T-cell (primary cell): ENCODE measurements at regions not wholly inside any gene's neighbourhood (a gene's known extent, or its start where the extent isn't known, plus 50 kb on each side); places are given as distances from the start of the nearest gene placed in this dataset.

Source experiments
- ATAC-seq, 4 experiments: fragments of 200-7000 bp in 3 of 4; fragments of 150-1000 bp in 1 of 4; cut with Tn5 transposase; replicated peaks in 1 of 4; 1 replicate in 3 of 4; 2 replicates in 1 of 4; pipeline ENCODE4 v1.10.0; 2021; ENCODE audit warnings: moderate library complexity in 3 of 4, mild to moderate bottlenecking in 2 of 4, moderate number of reproducible peaks in 1 of 4
- CTCF ChIA-PET, 2 donors: fragments of 300-600 bp; sonication (Branson Sonifier 250); formaldehyde crosslinking; loops; one replicate each; lab custom pipeline; 2022; ENCODE audit warnings: antibody characterized with exemption in 2 of 2; lab: Charles Lee
- POLR2A ChIA-PET, 2 donors: fragments of 300-600 bp; sonication (Branson Sonifier 250); formaldehyde crosslinking; loops; one replicate each; lab custom pipeline; 2022; ENCODE audit warnings: antibody characterized with exemption in 2 of 2; lab: Charles Lee
- DNase-seq, 35 experiments: peaks; one replicate each; pipeline versions ENCODE4 v3.0.0 to v3.0.0-alpha.2; 2013 to 2023
- H3K27ac ChIP-seq: one replicate; pipeline ENCODE4 v1.5.1; 2013; ENCODE audit warnings: low read length
- H3K27me3 ChIP-seq, 2 experiments: replicated peaks in 1 of 2; 1 replicate in 1 of 2; 2 replicates in 1 of 2; pipeline versions ENCODE4 v1.6.1 to v1.7.0; 2013; ENCODE audit warnings: low read length in 1 of 2, mixed read lengths in 1 of 2; ENCODE audit not compliant: control insufficient read depth in 2 of 2, insufficient read depth in 2 of 2; ENCODE audit errors: extremely low read depth in 1 of 2
- H3K36me3 ChIP-seq, 2 donors: 1 replicate in 1 of 2; 2 replicates in 1 of 2; pipeline versions ENCODE4 v1.6.1 to v1.7.0; 2013; ENCODE audit warnings: low read length in 1 of 2; ENCODE audit not compliant: control insufficient read depth in 2 of 2, insufficient read depth in 1 of 2; ENCODE audit errors: extremely low read depth in 1 of 2
- H3K4me1 ChIP-seq, 2 experiments: 1 replicate in 1 of 2; 2 replicates in 1 of 2; pipeline versions ENCODE4 v1.6.1 to v1.7.0; 2013; ENCODE audit warnings: low read length in 2 of 2, mixed read lengths in 1 of 2; ENCODE audit not compliant: insufficient read depth in 2 of 2, control insufficient read depth in 1 of 2; ENCODE audit errors: extremely low read depth in 1 of 2
- H3K4me3 ChIP-seq, 2 donors: 1 replicate in 1 of 2; 2 replicates in 1 of 2; pipeline versions ENCODE4 v1.5.1 to v1.7.0; 2013; ENCODE audit warnings: mild to moderate bottlenecking in 2 of 2, low read length in 1 of 2, moderate library complexity in 1 of 2; ENCODE audit not compliant: control insufficient read depth in 1 of 2; ENCODE audit errors: extremely low read depth in 1 of 2
- H3K9me3 ChIP-seq: 2 replicates; pipeline ENCODE4 v1.7.0; 2013
- H3K27ac Mint-ChIP-seq, 2 donors: one replicate each; pipeline ENCODE4 v1.8.0; 2020 to 2021; ENCODE audit warnings: mild to moderate bottlenecking in 2 of 2, mixed read lengths in 2 of 2
- H3K27me3 Mint-ChIP-seq, 2 donors: one replicate each; pipeline ENCODE4 v1.8.0; 2021 to 2022; ENCODE audit warnings: mixed read lengths in 2 of 2
- H3K36me3 Mint-ChIP-seq: one replicate; pipeline ENCODE4 v1.8.0; 2021; ENCODE audit warnings: mixed read lengths
- H3K4me1 Mint-ChIP-seq, 3 donors: one replicate each; pipeline ENCODE4 v1.8.0; 2020 to 2022; ENCODE audit warnings: mixed read lengths in 3 of 3, mild to moderate bottlenecking in 1 of 3
- H3K4me3 Mint-ChIP-seq, 3 donors: one replicate each; pipeline ENCODE4 v1.8.0; 2020 to 2022; ENCODE audit warnings: mild to moderate bottlenecking in 3 of 3, mixed read lengths in 3 of 3, moderate library complexity in 3 of 3
- H3K9me3 Mint-ChIP-seq, 3 donors: one replicate each; pipeline ENCODE4 v1.8.0; 2020 to 2022; ENCODE audit warnings: mixed read lengths in 3 of 3
- WGBS: methylation state at CpG from one replicate; pipeline ENCODE4 v1.1.5; 2013; ENCODE audit warnings: missing lambda C conversion rate; ENCODE audit not compliant: insufficient coverage; 5-methylcytosine and 5-hydroxymethylcytosine counted together

- DNase-seq = no peak
- H3K9me3 Mint-ChIP-seq = peaks cover 4 to 25% (median 11%) of the 10 kb centered on the region in 3 donors
- Histone ChIP-seq H3K9me3 (no peaks in the 10 kb centered on the region), H3K36me3 (no peaks in the 10 kb centered on the region), H3K27me3 (peaks cover 0 to 8% of the 10 kb centered on the region in 2 experiments), H3K27ac (no peak overlapping the region), H3K4me1 (no peaks in the 10 kb centered on the region), H3K4me3 (no peak overlapping the region)
- no peak overlapping the region for H3K4me3 Mint-ChIP-seq
- H3K4me1 Mint-ChIP-seq = no peaks in the 10 kb centered on the region
- CTCF ChIA-PET = no interaction called here
- POLR2A ChIA-PET = no interaction called here
- WGBS = 88% methylated on average over 5 of the region's 7 CpGs
- H3K27ac Mint-ChIP-seq = no peak overlapping the region
- no peaks in the 10 kb centered on the region for H3K36me3 Mint-ChIP-seq
- ATAC-seq = no peak
- H3K27me3 Mint-ChIP-seq = peaks cover 9% of the 10 kb centered on the region in 2 donors
Observed at GRCh38 chr16:86167061-86167460, 268.1 kb downstream of the IRF8 start.

- no peak for ATAC-seq
- H3K27me3 ChIP-seq = peaks cover 0 to 11% of the 10 kb centered on the region in 2 experiments
- Mint-ChIP-seq H3K4me3 (no peak overlapping the region), H3K9me3 (peaks cover under 1 to 13% (median 1%) of the 10 kb centered on the region in 3 donors), H3K36me3 (no peaks in the 10 kb centered on the region), H3K27ac (no peak overlapping the region), H3K4me1 (no peaks in the 10 kb centered on the region), H3K27me3 (peaks cover 14 to 18% of the 10 kb centered on the region in 2 donors)
- no peaks in the 10 kb centered on the region for H3K9me3 ChIP-seq
- no CpG with 5 or more reads among the region's 5 CpGs for WGBS
- no peak overlapping the region for H3K4me3 ChIP-seq
- ChIA-PET POLR2A (no interaction called here), CTCF (no interaction called here)
- H3K27ac ChIP-seq = no peak overlapping the region
- no peaks in the 10 kb centered on the region for H3K4me1 ChIP-seq
- no peak for DNase-seq
- no peaks in the 10 kb centered on the region for H3K36me3 ChIP-seq
Observed at GRCh38 chr16:86170720-86171119, 271.8 kb downstream of the IRF8 start.

GRCh38 chr16:86171329-86171728 lies 272.4 kb downstream of the IRF8 start:
- H3K4me3 ChIP-seq = no peak overlapping the region
- ATAC-seq (no peak), DNase-seq (no peak)
- H3K4me1 ChIP-seq = no peaks in the 10 kb centered on the region
- ChIA-PET CTCF (no interaction called here), POLR2A (no interaction called here)
- no peaks in the 10 kb centered on the region for H3K36me3 ChIP-seq
- Mint-ChIP-seq H3K27ac (no peak overlapping the region), H3K27me3 (peaks cover 17 to 19% of the 10 kb centered on the region in 2 donors), H3K9me3 (peaks cover 0 to 7% (median 0%) of the 10 kb centered on the region in 3 donors), H3K4me1 (no peaks in the 10 kb centered on the region), H3K4me3 (no peak overlapping the region), H3K36me3 (no peaks in the 10 kb centered on the region)
- no peak overlapping the region for H3K27ac ChIP-seq
- WGBS = 86% methylated on average over 2 of the region's 5 CpGs
- peaks cover 0 to 11% of the 10 kb centered on the region in 2 experiments for H3K27me3 ChIP-seq
- no peaks in the 10 kb centered on the region for H3K9me3 ChIP-seq

- H3K4me3 ChIP-seq = no peak overlapping the region
- H3K4me1 ChIP-seq = no peaks in the 10 kb centered on the region
- H3K27me3 ChIP-seq = peaks cover 0 to 11% of the 10 kb centered on the region in 2 experiments
- no peaks in the 10 kb centered on the region for H3K36me3 ChIP-seq
- CTCF ChIA-PET = no interaction called here
- Mint-ChIP-seq H3K36me3 (no peaks in the 10 kb centered on the region), H3K9me3 (no peaks in the 10 kb centered on the region), H3K4me3 (no peak overlapping the region), H3K27me3 (peaks cover 18 to 19% of the 10 kb centered on the region in 2 donors), H3K4me1 (no peaks in the 10 kb centered on the region), H3K27ac (no peak overlapping the region)
- WGBS = no CpG with 5 or more reads among the region's 3 CpGs
- ATAC-seq = no peak
- no peak overlapping the region for H3K27ac ChIP-seq
- DNase-seq = no peak
- POLR2A ChIA-PET = no interaction called here
- no peaks in the 10 kb centered on the region for H3K9me3 ChIP-seq
Observed at GRCh38 chr16:86175816-86176215, 276.9 kb downstream of the IRF8 start.

GRCh38 chr16:86176462-86176861 lies 277.5 kb downstream of the IRF8 start:
- Histone ChIP-seq H3K9me3 (no peaks in the 10 kb centered on the region), H3K27me3 (peaks cover 2 to 10% of the 10 kb centered on the region in 2 experiments), H3K36me3 (no peaks in the 10 kb centered on the region), H3K27ac (no peak overlapping the region), H3K4me3 (no peak overlapping the region), H3K4me1 (no peaks in the 10 kb centered on the region)
- Mint-ChIP-seq H3K36me3 (no peaks in the 10 kb centered on the region), H3K27ac (no peak overlapping the region), H3K4me1 (no peaks in the 10 kb centered on the region), H3K4me3 (no peak overlapping the region), H3K9me3 (no peaks in the 10 kb centered on the region), H3K27me3 (peaks cover 15 to 19% of the 10 kb centered on the region in 2 donors)
- WGBS = 81% methylated on average over 2 of the region's 3 CpGs
- no peak for ATAC-seq
- no peak for DNase-seq
- POLR2A ChIA-PET = no interaction called here
- CTCF ChIA-PET = no interaction called here

GRCh38 chr16:86180244-86180643 lies 281.3 kb downstream of the IRF8 start:
- no peaks in the 10 kb centered on the region for H3K9me3 Mint-ChIP-seq
- H3K36me3 Mint-ChIP-seq = no peaks in the 10 kb centered on the region
- no peak for DNase-seq
- Histone ChIP-seq H3K4me3 (no peak overlapping the region), H3K4me1 (no peaks in the 10 kb centered on the region), H3K9me3 (no peaks in the 10 kb centered on the region), H3K27ac (no peak overlapping the region), H3K36me3 (no peaks in the 10 kb centered on the region), H3K27me3 (peaks cover 2 to 6% of the 10 kb centered on the region in 2 experiments)
- ATAC-seq = no peak
- POLR2A ChIA-PET = no interaction called here
- no peak overlapping the region for H3K27ac Mint-ChIP-seq
- CTCF ChIA-PET = no interaction called here
- 85% methylated on average over 10 of the region's 13 CpGs for WGBS
- no peak overlapping the region for H3K4me3 Mint-ChIP-seq
- peaks cover 4 to 6% of the 10 kb centered on the region in 2 donors for H3K27me3 Mint-ChIP-seq
- no peaks in the 10 kb centered on the region for H3K4me1 Mint-ChIP-seq

GRCh38 chr16:86180780-86181179 lies 281.8 kb downstream of the IRF8 start:
- DNase-seq (no peak), ATAC-seq (no peak)
- no peak overlapping the region for H3K4me3 ChIP-seq
- no peaks in the 10 kb centered on the region for H3K36me3 Mint-ChIP-seq
- no peaks in the 10 kb centered on the region for H3K4me1 ChIP-seq
- no peak overlapping the region for H3K4me3 Mint-ChIP-seq
- no peak overlapping the region for H3K27ac ChIP-seq
- H3K36me3 ChIP-seq = no peaks in the 10 kb centered on the region
- H3K9me3 Mint-ChIP-seq = no peaks in the 10 kb centered on the region
- ChIA-PET CTCF (no interaction called here), POLR2A (no interaction called here)
- H3K27ac Mint-ChIP-seq = no peak overlapping the region
- no peaks in the 10 kb centered on the region for H3K9me3 ChIP-seq
- peaks cover 4 to 6% of the 10 kb centered on the region in 2 donors for H3K27me3 Mint-ChIP-seq
- WGBS = 94% methylated on average over 4 of the region's 4 CpGs
- no peaks in the 10 kb centered on the region for H3K4me1 Mint-ChIP-seq
- H3K27me3 ChIP-seq = peaks cover 2 to 6% of the 10 kb centered on the region in 2 experiments
